Brain microvascular endothelial cell (primary cell): ENCODE measurements at regions not wholly inside any gene's neighbourhood (a gene's known extent, or its start where the extent isn't known, plus 50 kb on each side); places are given as distances from the start of the nearest gene placed in this dataset.
A peak's percentile ranks its signal among the peaks of the same experiment; 100 is the strongest.

ENCODE experiments used
- DNase-seq: peaks from one replicate; pipeline ENCODE4 v3.0.0-alpha.2; 2020
- H3K27ac ChIP-seq: fragments of 250-450 bp; sonication (Bioruptor Pico); 2 replicates; pipeline ENCODE4 v1.5.1; 2020; ENCODE audit warnings: mild to moderate bottlenecking, moderate library complexity
- H3K27me3 ChIP-seq: fragments of 250-450 bp; sonication (Bioruptor Pico); replicated peaks from 2 replicates; pipeline ENCODE4 v1.5.1; 2020; ENCODE audit warnings: mild to moderate bottlenecking
- H3K36me3 ChIP-seq: fragments of 250-450 bp; sonication (Bioruptor Pico); replicated peaks from 2 replicates; pipeline ENCODE4 v1.5.1; 2020; ENCODE audit warnings: mild to moderate bottlenecking
- H3K4me3 ChIP-seq: 2 replicates; pipeline ENCODE4 v1.5.1; 2011; ENCODE audit warnings: low read depth, mild to moderate bottlenecking, control low read depth, low read length, moderate library complexity
- in situ Hi-C: cut with HindIII; loops from 2 replicates; pipeline ENCODE4 v1.10.0; 2017; ENCODE audit warnings: low sequenced_read_pairs, low pct_ligation_motif_present
- TF ChIP-seq, protein P1 (sequence below): IDR thresholded peaks from 2 replicates; pipeline ENCODE4 v1.5.1; 2011; ENCODE audit warnings: low read depth, mild to moderate bottlenecking, moderate library complexity, low read length, control low read depth, inconsistent platforms; ENCODE audit errors: missing control alignments

DNA sequence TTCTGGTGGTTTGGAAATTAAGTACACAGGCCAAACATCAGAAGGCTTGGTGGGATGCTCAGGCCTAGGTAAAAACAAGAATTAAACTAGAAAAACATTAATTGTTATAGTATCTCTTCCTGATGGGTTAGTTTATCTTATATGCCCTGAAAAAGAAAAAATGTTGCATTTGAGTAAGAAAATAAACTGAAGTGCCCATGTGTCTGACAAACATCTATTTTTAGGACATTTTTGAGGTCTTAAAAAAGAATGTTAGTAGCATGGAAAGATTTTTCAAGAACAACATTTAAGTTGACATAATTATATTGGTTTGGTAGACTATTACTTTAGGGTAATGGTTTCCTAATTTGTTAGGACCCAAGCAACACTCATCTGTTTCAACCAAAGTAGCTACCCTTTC, 140.1 kb upstream of the RND3 start:
- no peak for DNase-seq
- Histone ChIP-seq H3K4me3 (no peak overlapping the region), H3K27me3 (no peaks in the 10 kb centered on the region), H3K27ac (no peak overlapping the region), H3K36me3 (no peaks in the 10 kb centered on the region)
- TF ChIP-seq, protein P1, sequence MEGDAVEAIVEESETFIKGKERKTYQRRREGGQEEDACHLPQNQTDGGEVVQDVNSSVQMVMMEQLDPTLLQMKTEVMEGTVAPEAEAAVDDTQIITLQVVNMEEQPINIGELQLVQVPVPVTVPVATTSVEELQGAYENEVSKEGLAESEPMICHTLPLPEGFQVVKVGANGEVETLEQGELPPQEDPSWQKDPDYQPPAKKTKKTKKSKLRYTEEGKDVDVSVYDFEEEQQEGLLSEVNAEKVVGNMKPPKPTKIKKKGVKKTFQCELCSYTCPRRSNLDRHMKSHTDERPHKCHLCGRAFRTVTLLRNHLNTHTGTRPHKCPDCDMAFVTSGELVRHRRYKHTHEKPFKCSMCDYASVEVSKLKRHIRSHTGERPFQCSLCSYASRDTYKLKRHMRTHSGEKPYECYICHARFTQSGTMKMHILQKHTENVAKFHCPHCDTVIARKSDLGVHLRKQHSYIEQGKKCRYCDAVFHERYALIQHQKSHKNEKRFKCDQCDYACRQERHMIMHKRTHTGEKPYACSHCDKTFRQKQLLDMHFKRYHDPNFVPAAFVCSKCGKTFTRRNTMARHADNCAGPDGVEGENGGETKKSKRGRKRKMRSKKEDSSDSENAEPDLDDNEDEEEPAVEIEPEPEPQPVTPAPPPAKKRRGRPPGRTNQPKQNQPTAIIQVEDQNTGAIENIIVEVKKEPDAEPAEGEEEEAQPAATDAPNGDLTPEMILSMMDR, result no peak
- in situ Hi-C loops, result no loop called here

DNA sequence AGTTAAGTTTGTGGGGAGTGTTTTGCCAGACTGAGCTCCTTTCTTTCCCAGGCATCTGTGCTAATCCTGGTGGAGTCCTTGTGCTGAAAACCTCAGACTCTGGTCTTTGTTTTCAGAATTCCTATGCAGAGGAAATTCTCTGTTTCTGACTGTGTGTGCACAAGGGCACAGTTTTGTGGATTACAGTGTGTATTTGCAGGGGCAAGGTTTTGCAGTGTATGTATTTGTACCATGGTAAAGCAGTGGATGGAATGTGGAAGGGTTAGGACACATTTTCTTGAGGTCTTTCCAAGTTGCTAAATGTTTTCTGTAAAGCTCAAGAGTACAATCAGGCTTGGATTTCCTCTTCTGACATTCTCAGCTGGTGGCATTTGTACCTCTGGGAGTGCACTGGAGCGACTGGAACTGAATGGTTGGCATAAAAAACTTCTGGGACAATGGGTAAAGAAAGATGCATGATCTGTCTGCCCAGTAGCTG, 139.5 kb upstream of the RND3 start:
- in situ Hi-C loops, result no loop called here
- no peak for DNase-seq
- no peak overlapping the region for H3K4me3 ChIP-seq
- no peaks in the 10 kb centered on the region for H3K36me3 ChIP-seq
- TF ChIP-seq, protein P1, result no peak
- no peak overlapping the region for H3K27ac ChIP-seq
- H3K27me3 ChIP-seq, result no peaks in the 10 kb centered on the region

DNA sequence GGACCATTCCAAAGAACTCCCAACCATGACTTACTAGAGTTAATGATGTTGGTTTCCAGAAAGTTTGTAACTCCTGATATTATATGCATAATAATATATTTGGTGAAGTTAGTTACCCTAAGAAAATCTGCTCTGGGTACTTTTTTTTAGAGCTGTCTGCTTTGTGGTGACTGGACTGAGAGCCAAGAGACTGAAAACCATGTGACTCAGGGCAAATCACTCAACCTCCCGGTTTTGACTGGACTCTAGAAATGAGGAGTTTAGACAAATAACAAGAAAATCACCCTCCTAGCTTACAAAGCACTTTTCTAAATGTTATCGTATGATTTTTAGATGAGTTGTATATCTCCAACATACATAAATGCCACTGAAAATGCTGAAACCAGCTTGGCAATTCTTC, 138.3 kb upstream of the RND3 start:
- TF ChIP-seq, protein P1, result no peak
- no peak for DNase-seq
- Histone ChIP-seq H3K36me3 (no peaks in the 10 kb centered on the region), H3K4me3 (no peak overlapping the region), H3K27me3 (no peaks in the 10 kb centered on the region), H3K27ac (no peak overlapping the region)
- in situ Hi-C loops, result no loop called here

DNA sequence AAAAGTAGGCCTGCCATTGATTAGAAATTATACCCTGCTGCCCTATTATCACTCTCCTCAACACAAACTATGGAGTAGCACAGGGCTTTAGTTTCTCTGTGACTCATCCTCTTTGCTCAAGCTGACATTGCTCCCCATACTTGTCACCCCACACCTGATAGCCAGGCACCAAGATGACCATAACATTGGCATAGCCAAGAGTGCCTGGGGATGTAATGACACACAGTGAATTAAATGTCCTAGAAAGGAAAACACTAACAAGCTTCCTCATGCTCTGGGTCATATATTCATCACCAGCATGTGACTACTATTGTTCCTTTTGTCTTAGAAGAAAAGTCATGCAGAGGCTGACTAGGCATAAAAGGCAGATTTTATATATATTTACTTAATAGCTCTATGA, 137.8 kb upstream of the RND3 start:
- TF ChIP-seq, protein P1, result no peak
- no peaks in the 10 kb centered on the region for H3K36me3 ChIP-seq
- in situ Hi-C loops, result no loop called here
- H3K27ac ChIP-seq, result no peak overlapping the region
- no peak for DNase-seq
- no peak overlapping the region for H3K4me3 ChIP-seq
- no peaks in the 10 kb centered on the region for H3K27me3 ChIP-seq

GRCh38 chr2:150624001-150624401, 136.5 kb upstream of the RND3 start:
- Histone ChIP-seq H3K4me3 (no peak overlapping the region), H3K36me3 (no peaks in the 10 kb centered on the region), H3K27ac (no peak overlapping the region), H3K27me3 (no peaks in the 10 kb centered on the region)
- no peak for DNase-seq
- TF ChIP-seq, protein P1, result no peak
- in situ Hi-C loops, result no loop called here

DNA sequence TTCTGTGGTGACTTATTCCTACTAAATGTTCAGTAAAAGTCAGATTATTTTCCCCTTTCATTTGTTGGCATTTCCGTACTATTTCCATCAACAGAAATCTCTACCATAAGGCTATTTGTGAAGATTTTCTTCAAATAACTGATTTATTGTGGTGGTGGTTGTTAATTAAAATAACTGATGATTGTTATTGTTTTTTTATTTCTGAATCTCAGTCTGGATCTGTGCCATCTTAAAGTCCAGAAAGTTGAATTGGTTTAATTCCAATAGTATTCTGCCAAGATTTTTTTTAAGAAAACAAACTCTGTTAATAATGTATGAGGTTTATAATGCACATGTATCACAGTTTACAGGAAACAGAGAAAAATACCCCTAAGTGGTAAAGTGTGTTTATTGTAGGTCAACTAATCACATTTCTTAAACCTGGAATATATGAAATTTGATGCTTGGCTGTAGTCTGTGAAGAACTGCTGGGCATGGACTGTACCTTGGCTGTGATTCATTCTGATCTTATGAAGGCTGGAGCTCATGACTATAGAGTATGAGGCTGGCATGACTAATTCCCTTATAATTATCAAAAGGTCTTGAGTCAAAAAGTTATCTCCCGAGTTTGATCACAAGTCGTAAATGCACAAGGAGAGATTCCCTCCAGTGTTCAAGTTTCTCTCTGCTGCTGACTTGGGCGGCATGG, 134.2 kb upstream of the RND3 start:
- H3K27me3 ChIP-seq, result no peaks in the 10 kb centered on the region
- DNase-seq, result peak; percentile 77
- in situ Hi-C loops, result no loop called here
- no peak overlapping the region for H3K4me3 ChIP-seq
- peak overlapping the region; percentile 71 for H3K27ac ChIP-seq
- TF ChIP-seq, protein P1, result peak; percentile 5
- no peaks in the 10 kb centered on the region for H3K36me3 ChIP-seq
